Hepatocyte (in vitro differentiated cells): ENCODE measurements at regions not wholly inside any gene's neighbourhood (a gene's known extent, or its start where the extent isn't known, plus 50 kb on each side); places are given as distances from the start of the nearest gene placed in this dataset.
"Not testable (repeated sequence)": the region's sequence is repeated elsewhere in the genome, so short reads cannot be mapped to it uniquely, and the experiment has no call there.

Experiments used
- DNase-seq: peaks from one replicate; pipeline ENCODE4 v3.0.0-alpha.2; 2016; ENCODE audit warnings: low spot score
- H2AFZ ChIP-seq: fragments of 200-600 bp; sonication (generic); 2 replicates; pipeline ENCODE4 v1.6.0; 2016; ENCODE audit warnings: antibody characterized with exemption, mild to moderate bottlenecking
- H3K27ac ChIP-seq: fragments of 200-600 bp; sonication (generic); 2 replicates; pipeline ENCODE4 v1.5.1; 2016; ENCODE audit warnings: mild to moderate bottlenecking
- H3K27me3 ChIP-seq: fragments of 200-600 bp; sonication (generic); 2 replicates; pipeline ENCODE4 v1.6.1; 2016
- H3K36me3 ChIP-seq: fragments of 200-600 bp; sonication (generic); replicated peaks from 2 replicates; pipeline ENCODE4 v1.5.1; 2016; ENCODE audit warnings: low read depth; ENCODE audit not compliant: insufficient read depth
- H3K4me1 ChIP-seq: fragments of 200-600 bp; sonication (generic); 2 replicates; pipeline ENCODE4 v1.5.1; 2016; ENCODE audit warnings: mild to moderate bottlenecking, moderate library complexity; ENCODE audit not compliant: insufficient read depth
- H3K4me2 ChIP-seq: fragments of 200-600 bp; sonication (generic); 2 replicates; pipeline ENCODE4 v1.6.0; 2016
- H3K4me3 ChIP-seq: fragments of 200-600 bp; sonication (generic); 2 replicates; pipeline ENCODE4 v1.5.1; 2016; ENCODE audit warnings: mild to moderate bottlenecking
- H3K79me2 ChIP-seq: fragments of 200-600 bp; sonication (generic); 2 replicates; pipeline ENCODE4 v1.6.0; 2017; ENCODE audit warnings: mild to moderate bottlenecking
- H3K9me2 ChIP-seq: fragments of 200-600 bp; sonication (generic); replicated peaks from 2 replicates; pipeline ENCODE4 v1.6.0; 2017; ENCODE audit warnings: mild to moderate bottlenecking; ENCODE audit not compliant: insufficient read depth
- H3K9me3 ChIP-seq: fragments of 200-600 bp; sonication (generic); 2 replicates; pipeline ENCODE4 v1.5.1; 2016; ENCODE audit warnings: low read depth, mild to moderate bottlenecking
- H4K20me1 ChIP-seq: fragments of 200-600 bp; sonication (generic); 2 replicates; pipeline ENCODE4 v1.6.0; 2016; ENCODE audit warnings: mild to moderate bottlenecking; ENCODE audit not compliant: insufficient read depth, poor library complexity, severe bottlenecking
- EZH2 ChIP-seq: fragments of 200-600 bp; sonication (generic); IDR thresholded peaks from 2 replicates; pipeline ENCODE4 v1.6.1; 2016; ENCODE audit warnings: antibody characterized with exemption, mild to moderate bottlenecking, borderline replicate concordance
- EZH2phosphoT487 ChIP-seq: fragments of 200-600 bp; sonication (generic); IDR thresholded peaks from one replicate; pipeline ENCODE4 v1.6.1; 2018; ENCODE audit warnings: antibody characterized with exemption, mild to moderate bottlenecking, low read depth, moderate library complexity; ENCODE audit not compliant: unreplicated experiment, severe bottlenecking
- WGBS: methylation state at CpG from one replicate; pipeline ENCODE4 v1.1.6; 2016; ENCODE audit warnings: low lambda C conversion rate; ENCODE audit errors: missing lambda C conversion rate; 5-methylcytosine and 5-hydroxymethylcytosine counted together
- TF ChIP-seq, protein P1 (sequence below): fragments of 200-600 bp; sonication (generic); IDR thresholded peaks from 2 replicates; pipeline ENCODE4 v1.5.1; 2016; ENCODE audit warnings: antibody characterized with exemption, mild to moderate bottlenecking; ENCODE audit not compliant: poor library complexity

DNA sequence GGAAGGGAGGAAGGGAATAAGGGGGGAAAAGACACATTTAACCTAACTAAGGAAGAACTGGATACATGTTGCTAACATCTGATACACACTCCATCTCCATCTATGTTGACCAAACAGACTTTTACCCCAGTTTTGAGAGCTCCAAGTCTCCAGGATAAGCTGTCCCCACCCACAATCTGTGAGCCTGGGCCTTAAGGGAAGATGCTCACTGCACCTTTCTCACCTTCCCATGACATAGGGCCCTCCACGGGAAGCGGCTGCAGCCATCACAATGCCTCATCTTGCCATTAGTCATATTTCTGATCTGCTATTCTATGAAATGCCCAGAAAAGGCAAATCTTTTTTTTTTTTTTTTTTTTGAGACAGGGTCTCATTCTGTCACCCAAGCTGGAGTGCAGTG is 126.6 kb upstream of the SALL4 start:
- 82% methylated on average over 2 of the region's 2 CpGs for WGBS
- Histone ChIP-seq H3K36me3 (no peaks in the 10 kb centered on the region), H3K27me3 (no peaks in the 10 kb centered on the region), H3K27ac (no peak overlapping the region), H3K4me1 (peaks cover 6% of the 10 kb centered on the region), H3K4me2 (no peak overlapping the region), H3K9me2 (no peaks in the 10 kb centered on the region), H3K4me3 (no peak overlapping the region), H2AFZ (no peak overlapping the region), H4K20me1 (no peaks in the 10 kb centered on the region), H3K79me2 (no peaks in the 10 kb centered on the region), H3K9me3 (no peaks in the 10 kb centered on the region)
- TF ChIP-seq EZH2 (no peak), EZH2phosphoT487 (no peak)
- TF ChIP-seq, protein P1, sequence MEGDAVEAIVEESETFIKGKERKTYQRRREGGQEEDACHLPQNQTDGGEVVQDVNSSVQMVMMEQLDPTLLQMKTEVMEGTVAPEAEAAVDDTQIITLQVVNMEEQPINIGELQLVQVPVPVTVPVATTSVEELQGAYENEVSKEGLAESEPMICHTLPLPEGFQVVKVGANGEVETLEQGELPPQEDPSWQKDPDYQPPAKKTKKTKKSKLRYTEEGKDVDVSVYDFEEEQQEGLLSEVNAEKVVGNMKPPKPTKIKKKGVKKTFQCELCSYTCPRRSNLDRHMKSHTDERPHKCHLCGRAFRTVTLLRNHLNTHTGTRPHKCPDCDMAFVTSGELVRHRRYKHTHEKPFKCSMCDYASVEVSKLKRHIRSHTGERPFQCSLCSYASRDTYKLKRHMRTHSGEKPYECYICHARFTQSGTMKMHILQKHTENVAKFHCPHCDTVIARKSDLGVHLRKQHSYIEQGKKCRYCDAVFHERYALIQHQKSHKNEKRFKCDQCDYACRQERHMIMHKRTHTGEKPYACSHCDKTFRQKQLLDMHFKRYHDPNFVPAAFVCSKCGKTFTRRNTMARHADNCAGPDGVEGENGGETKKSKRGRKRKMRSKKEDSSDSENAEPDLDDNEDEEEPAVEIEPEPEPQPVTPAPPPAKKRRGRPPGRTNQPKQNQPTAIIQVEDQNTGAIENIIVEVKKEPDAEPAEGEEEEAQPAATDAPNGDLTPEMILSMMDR = no peak
- no peak for DNase-seq

DNA sequence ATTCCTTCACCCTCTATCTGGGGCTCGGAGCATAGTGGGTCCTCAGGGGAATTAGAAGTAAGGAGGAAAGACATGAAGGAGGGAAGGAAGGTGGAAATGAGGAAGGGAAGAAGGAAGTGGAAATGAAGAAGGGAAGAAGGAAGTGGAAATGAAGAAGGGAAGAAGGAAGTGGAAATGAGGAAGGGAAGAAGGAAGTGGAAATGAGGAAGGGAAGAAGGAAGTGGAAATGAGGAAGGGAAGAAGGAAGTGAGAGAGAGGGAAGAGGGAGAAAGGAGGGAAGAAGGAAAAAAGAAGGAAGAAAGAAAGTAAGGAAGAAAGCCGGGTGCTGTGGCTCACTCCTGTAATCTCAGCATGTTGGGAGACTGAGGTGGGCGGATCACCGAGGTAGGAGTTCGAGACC is 125.6 kb upstream of the SALL4 start:
- 93% methylated on average over 5 of the region's 5 CpGs for WGBS
- H3K79me2 ChIP-seq, H3K27me3 ChIP-seq, H3K36me3 ChIP-seq, H2AFZ ChIP-seq, H3K27ac ChIP-seq, H3K9me2 ChIP-seq, H3K4me1 ChIP-seq, H3K9me3 ChIP-seq, H3K4me3 ChIP-seq, DNase-seq, H3K4me2 ChIP-seq, H4K20me1 ChIP-seq: not testable (repeated sequence)

DNA sequence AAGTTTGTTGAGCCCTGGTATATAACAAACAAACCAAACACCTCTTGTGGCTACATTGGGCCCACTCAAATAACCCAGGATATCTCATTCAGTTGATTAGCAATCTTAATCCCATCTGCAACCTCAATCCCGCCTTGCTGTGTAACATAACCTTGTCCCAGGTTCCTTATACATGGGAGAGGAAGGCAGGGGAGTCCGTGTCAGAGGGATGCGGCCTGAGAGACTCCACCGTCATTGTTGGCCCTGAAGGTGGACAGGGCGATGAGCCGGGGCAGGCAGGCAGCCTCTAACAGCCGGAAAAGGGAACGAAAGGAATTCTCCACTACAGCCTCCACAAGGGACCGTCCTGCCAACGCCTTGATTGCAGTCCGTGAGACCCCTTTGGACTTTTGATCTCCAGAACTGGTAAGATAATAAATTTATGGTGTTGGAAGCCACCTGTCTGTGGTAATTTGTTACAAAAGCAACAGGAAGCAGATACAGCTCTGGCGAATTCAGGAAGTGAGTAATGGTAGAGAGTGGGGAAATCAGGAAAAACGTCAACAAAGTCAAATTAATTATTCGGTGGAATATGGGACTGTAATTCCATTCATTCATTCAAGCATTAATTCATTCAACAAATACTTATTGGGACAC is 124.5 kb upstream of the SALL4 start:
- Histone ChIP-seq H3K4me3 (no peak overlapping the region), H3K9me3 (no peaks in the 10 kb centered on the region), H3K9me2 (no peaks in the 10 kb centered on the region), H2AFZ (no peak overlapping the region), H3K4me1 (peaks cover 5% of the 10 kb centered on the region), H4K20me1 (no peaks in the 10 kb centered on the region), H3K27me3 (no peaks in the 10 kb centered on the region), H3K36me3 (no peaks in the 10 kb centered on the region), H3K4me2 (no peak overlapping the region), H3K27ac (no peak overlapping the region), H3K79me2 (no peaks in the 10 kb centered on the region)
- 84% methylated on average over 14 of the region's 14 CpGs for WGBS
- TF ChIP-seq, protein P1 = no peak
- TF ChIP-seq EZH2phosphoT487 (no peak), EZH2 (no peak)
- DNase-seq = no peak

DNA sequence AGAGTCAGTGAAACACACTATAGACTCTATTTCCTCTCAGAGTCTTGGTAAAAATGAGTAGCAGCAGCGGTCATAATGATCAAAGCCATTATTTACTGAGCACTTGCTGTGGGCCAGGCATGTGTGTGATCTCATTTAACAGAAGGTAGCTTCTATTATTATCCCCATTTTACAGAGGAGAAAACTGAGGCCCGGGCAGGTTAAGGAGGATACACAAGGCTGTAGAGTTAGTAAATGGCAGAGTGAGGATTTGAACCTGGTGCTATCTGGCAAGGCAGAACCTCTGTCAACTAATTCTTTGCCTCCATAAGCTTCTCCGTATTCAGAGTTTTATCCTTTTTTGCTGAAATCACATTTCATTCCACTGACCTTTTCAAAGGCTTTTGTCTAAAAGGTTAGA is 122.2 kb upstream of the SALL4 start:
- no peaks in the 10 kb centered on the region for H3K79me2 ChIP-seq
- H2AFZ ChIP-seq = no peak overlapping the region
- H3K9me3 ChIP-seq = no peaks in the 10 kb centered on the region
- no peaks in the 10 kb centered on the region for H3K36me3 ChIP-seq
- H3K27me3 ChIP-seq = no peaks in the 10 kb centered on the region
- TF ChIP-seq, protein P1 = no peak
- TF ChIP-seq EZH2 (no peak), EZH2phosphoT487 (no peak)
- WGBS = 94% methylated on average over 3 of the region's 3 CpGs
- no peak overlapping the region for H3K4me2 ChIP-seq
- H3K27ac ChIP-seq = no peak overlapping the region
- H3K9me2 ChIP-seq = no peaks in the 10 kb centered on the region
- no peak for DNase-seq
- H4K20me1 ChIP-seq = no peaks in the 10 kb centered on the region
- H3K4me3 ChIP-seq = no peak overlapping the region
- H3K4me1 ChIP-seq = no peaks in the 10 kb centered on the region
